ENCODE measurements at regions not wholly inside any gene's neighbourhood (a gene's known extent, or its start where the extent isn't known, plus 50 kb on each side); places are given as distances from the start of the nearest gene placed in this dataset.

- Histone ChIP-seq H3K4me1 (no peaks in the 10 kb centered on the region), H3K27ac (no peak overlapping the region), H3K9me3 (no peaks in the 10 kb centered on the region), H3K36me3 (no peaks in the 10 kb centered on the region), H3K4me3 (no peak overlapping the region), H3K27me3 (no peaks in the 10 kb centered on the region)
- DNase-seq (ENCODE audit: low spot score) = no peak
- TF ChIP-seq CTCF (IDR thresholded peaks at IDR 0.05) = no peak
Measured at GRCh38 chr4:59598330-59598618, 1601.9 kb upstream of the ADGRL3 start.

- Histone ChIP-seq H3K27ac (no peak overlapping the region), H3K27me3 (no peaks in the 10 kb centered on the region), H3K4me3 (no peak overlapping the region), H3K9me3 (no peaks in the 10 kb centered on the region), H3K4me1 (no peaks in the 10 kb centered on the region), H3K36me3 (no peaks in the 10 kb centered on the region)
- TF ChIP-seq CTCF (IDR thresholded peaks at IDR 0.05) = no peak
- no peak for DNase-seq (ENCODE audit: low spot score)
Measured at GRCh38 chr4:59608466-59608865, 1591.7 kb upstream of the ADGRL3 start.

- Histone ChIP-seq H3K27ac (no peak overlapping the region), H3K27me3 (no peaks in the 10 kb centered on the region), H3K4me3 (no peak overlapping the region), H3K9me3 (no peaks in the 10 kb centered on the region), H3K36me3 (no peaks in the 10 kb centered on the region), H3K4me1 (no peaks in the 10 kb centered on the region)
- no peak for DNase-seq (ENCODE audit: low spot score)
- TF ChIP-seq CTCF (IDR thresholded peaks at IDR 0.05) = no peak
Measured at GRCh38 chr4:59612235-59612634, 1587.9 kb upstream of the ADGRL3 start.

- no peaks in the 10 kb centered on the region for H3K4me1 ChIP-seq
- DNase-seq (ENCODE audit: low spot score) = no peak
- no peak overlapping the region for H3K4me3 ChIP-seq
- no peak for TF ChIP-seq CTCF (IDR thresholded peaks at IDR 0.05)
- H3K27me3 ChIP-seq = no peaks in the 10 kb centered on the region
- H3K27ac ChIP-seq = no peak overlapping the region
- H3K36me3 ChIP-seq = no peaks in the 10 kb centered on the region
- H3K9me3 ChIP-seq = no peaks in the 10 kb centered on the region
Measured at GRCh38 chr4:59615316-59615715, 1584.8 kb upstream of the ADGRL3 start.

DNA sequence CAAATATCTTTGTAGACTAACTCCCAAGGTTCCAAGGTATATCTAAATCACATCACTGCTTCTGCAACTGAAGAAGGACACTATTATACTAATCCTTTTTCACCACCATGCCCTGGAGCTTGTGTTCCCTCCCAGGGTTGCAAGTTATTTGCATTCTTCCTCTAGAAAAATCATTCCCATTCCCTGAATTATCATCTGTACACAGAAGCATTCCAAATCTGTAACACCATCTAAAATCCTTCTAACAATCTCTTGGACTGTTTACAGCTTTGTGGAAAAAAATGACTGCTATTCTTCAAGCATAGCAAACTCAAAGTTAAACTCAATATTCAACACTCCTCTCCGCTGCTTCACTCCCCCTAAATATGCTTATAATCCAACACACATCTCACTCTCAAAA lies 1570.8 kb upstream of the ADGRL3 start:
- Histone ChIP-seq H3K9me3 (no peaks in the 10 kb centered on the region), H3K4me1 (no peaks in the 10 kb centered on the region), H3K27me3 (no peaks in the 10 kb centered on the region), H3K4me3 (no peak overlapping the region), H3K27ac (no peak overlapping the region), H3K36me3 (no peaks in the 10 kb centered on the region)
- DNase-seq (ENCODE audit: low spot score) = no peak
- TF ChIP-seq CTCF (IDR thresholded peaks at IDR 0.05) = no peak

GRCh38 chr4:59630235-59630634 lies 1569.9 kb upstream of the ADGRL3 start:
- Histone ChIP-seq H3K36me3 (no peaks in the 10 kb centered on the region), H3K4me3 (no peak overlapping the region), H3K27me3 (no peaks in the 10 kb centered on the region), H3K27ac (no peak overlapping the region), H3K4me1 (no peaks in the 10 kb centered on the region), H3K9me3 (no peaks in the 10 kb centered on the region)
- no peak for TF ChIP-seq CTCF (IDR thresholded peaks at IDR 0.05)
- DNase-seq (ENCODE audit: low spot score) = no peak

Measured in right atrium auricular region (tissue), 2 donors.